ENCODE measurements at regions not wholly inside any gene's neighbourhood (a gene's known extent, or its start where the extent isn't known, plus 50 kb on each side); places are given as distances from the start of the nearest gene placed in this dataset.

DNA sequence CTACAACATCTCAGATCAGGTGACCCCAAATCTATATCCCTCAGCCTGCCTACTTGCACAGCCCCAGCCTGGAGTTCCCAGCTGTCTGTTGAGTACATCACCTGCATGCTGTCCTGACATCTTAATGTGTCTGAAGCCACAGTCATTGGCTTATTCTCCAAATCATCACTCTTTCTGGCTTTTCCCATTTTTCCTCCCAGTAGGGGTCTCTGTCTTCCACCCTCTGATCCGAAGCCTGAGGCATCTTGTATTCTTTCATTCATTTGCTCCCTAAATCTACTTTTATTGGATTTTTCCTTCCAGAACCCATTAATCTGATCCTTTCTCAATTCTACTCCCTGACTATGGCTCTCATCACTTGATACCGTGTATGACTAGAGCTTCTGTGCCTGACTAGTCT lies 332.9 kb upstream of the DCC start:
- DNase-seq (ENCODE audit: low read depth in 2 of 2): no peak

DNA sequence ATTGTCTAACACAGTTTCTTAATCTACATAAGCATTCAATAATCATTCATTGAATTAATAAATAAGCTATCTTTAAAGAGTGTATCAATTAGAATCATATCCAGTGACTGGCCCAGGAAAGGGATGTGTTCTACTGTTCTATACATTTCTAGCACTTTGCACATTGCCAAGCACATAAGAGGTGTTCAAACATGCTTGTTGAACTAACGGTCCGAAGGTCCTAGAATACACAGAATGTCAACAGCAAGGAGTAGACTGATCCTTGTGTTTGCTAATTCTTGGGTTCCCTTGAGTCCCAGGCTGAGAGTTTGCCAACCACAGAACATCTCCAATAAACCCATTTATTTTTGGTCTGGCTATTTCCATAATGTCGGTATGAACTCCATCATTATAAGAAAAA lies 331.7 kb upstream of the DCC start:
- Histone ChIP-seq H3K27me3 (ENCODE audit: control insufficient read depth, insufficient read depth, low read length) (no peaks in the 10 kb centered on the region), H2AFZ (ENCODE audit: low read length) (no peak overlapping the region), H3K9ac (ENCODE audit: insufficient read depth, low read length) (no peak overlapping the region), H3K4me2 (ENCODE audit: extremely low read depth, insufficient read depth, low read length) (no peak overlapping the region), H3K79me2 (ENCODE audit: control insufficient read depth, insufficient read depth, low read length) (no peaks in the 10 kb centered on the region), H3K9me3 (ENCODE audit: control insufficient read depth, insufficient read depth, low read depth, low read length) (no peaks in the 10 kb centered on the region), H3K4me3 (replicated peaks in 1 of 4; ENCODE audit: control extremely low read depth in 1 of 4, insufficient read depth in 1 of 4, low read depth in 3 of 4, low read length in 4 of 4) (no peak overlapping the region), H3K36me3 (ENCODE audit: control insufficient read depth, insufficient read depth, low read length) (no peaks in the 10 kb centered on the region), H4K20me1 (ENCODE audit: control insufficient read depth, extremely low read depth, insufficient read depth, low read length) (no peaks in the 10 kb centered on the region), H3K27ac (ENCODE audit: insufficient read depth, low read length) (no peak overlapping the region), H3K4me1 (ENCODE audit: control insufficient read depth, extremely low read depth, insufficient read depth, low read length) (no peaks in the 10 kb centered on the region)
- TF ChIP-seq, protein P1, sequence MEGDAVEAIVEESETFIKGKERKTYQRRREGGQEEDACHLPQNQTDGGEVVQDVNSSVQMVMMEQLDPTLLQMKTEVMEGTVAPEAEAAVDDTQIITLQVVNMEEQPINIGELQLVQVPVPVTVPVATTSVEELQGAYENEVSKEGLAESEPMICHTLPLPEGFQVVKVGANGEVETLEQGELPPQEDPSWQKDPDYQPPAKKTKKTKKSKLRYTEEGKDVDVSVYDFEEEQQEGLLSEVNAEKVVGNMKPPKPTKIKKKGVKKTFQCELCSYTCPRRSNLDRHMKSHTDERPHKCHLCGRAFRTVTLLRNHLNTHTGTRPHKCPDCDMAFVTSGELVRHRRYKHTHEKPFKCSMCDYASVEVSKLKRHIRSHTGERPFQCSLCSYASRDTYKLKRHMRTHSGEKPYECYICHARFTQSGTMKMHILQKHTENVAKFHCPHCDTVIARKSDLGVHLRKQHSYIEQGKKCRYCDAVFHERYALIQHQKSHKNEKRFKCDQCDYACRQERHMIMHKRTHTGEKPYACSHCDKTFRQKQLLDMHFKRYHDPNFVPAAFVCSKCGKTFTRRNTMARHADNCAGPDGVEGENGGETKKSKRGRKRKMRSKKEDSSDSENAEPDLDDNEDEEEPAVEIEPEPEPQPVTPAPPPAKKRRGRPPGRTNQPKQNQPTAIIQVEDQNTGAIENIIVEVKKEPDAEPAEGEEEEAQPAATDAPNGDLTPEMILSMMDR (conservative IDR thresholded peaks at IDR 0.05 in 1 of 2, IDR thresholded peaks at IDR 0.05 in 1 of 2; ENCODE audit: low read depth in 1 of 2, low read length in 2 of 2): no peak
- no peak for TF ChIP-seq EZH2 (IDR thresholded peaks at IDR 0.05; ENCODE audit: low read length, missing control alignments)
- no peak for DNase-seq (ENCODE audit: low read depth in 2 of 2)

More for the DNA sequence above, 332.9 kb upstream of the DCC start:
- Histone ChIP-seq H3K4me3 (replicated peaks in 1 of 4; ENCODE audit: control extremely low read depth in 1 of 4, insufficient read depth in 1 of 4, low read depth in 3 of 4, low read length in 4 of 4) (no peak overlapping the region), H3K79me2 (ENCODE audit: control insufficient read depth, insufficient read depth, low read length) (no peaks in the 10 kb centered on the region), H3K27ac (ENCODE audit: insufficient read depth, low read length) (no peak overlapping the region), H3K36me3 (ENCODE audit: control insufficient read depth, insufficient read depth, low read length) (no peaks in the 10 kb centered on the region), H2AFZ (ENCODE audit: low read length) (no peak overlapping the region), H3K9ac (ENCODE audit: insufficient read depth, low read length) (no peak overlapping the region), H3K4me2 (ENCODE audit: extremely low read depth, insufficient read depth, low read length) (no peak overlapping the region), H4K20me1 (ENCODE audit: control insufficient read depth, extremely low read depth, insufficient read depth, low read length) (no peaks in the 10 kb centered on the region), H3K9me3 (ENCODE audit: control insufficient read depth, insufficient read depth, low read depth, low read length) (no peaks in the 10 kb centered on the region), H3K27me3 (ENCODE audit: control insufficient read depth, insufficient read depth, low read length) (no peaks in the 10 kb centered on the region), H3K4me1 (ENCODE audit: control insufficient read depth, extremely low read depth, insufficient read depth, low read length) (no peaks in the 10 kb centered on the region)
- TF ChIP-seq, protein P1 (conservative IDR thresholded peaks at IDR 0.05 in 1 of 2, IDR thresholded peaks at IDR 0.05 in 1 of 2; ENCODE audit: low read depth in 1 of 2, low read length in 2 of 2): no peak
- TF ChIP-seq EZH2 (IDR thresholded peaks at IDR 0.05; ENCODE audit: low read length, missing control alignments): no peak

DNA sequence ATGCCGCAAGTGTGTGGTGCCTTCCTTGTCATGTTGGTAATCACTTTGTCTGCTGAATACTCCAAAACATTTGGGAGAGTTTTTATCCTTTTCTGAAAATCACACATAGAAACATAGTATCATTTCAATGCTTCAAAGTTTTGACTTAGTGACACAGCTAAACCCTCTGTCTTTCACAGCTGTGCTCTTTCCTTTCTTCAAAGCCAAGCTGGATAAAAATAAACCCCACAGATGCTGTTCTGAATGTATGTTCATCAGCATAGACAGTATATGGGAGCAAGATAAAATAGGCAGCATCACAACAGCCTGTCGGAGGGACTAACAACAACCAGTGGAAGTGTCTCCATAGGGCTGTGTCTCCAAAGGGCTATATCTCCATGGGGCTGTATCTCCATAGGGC lies 331.3 kb upstream of the DCC start:
- TF ChIP-seq, protein P1 (conservative IDR thresholded peaks at IDR 0.05 in 1 of 2, IDR thresholded peaks at IDR 0.05 in 1 of 2; ENCODE audit: low read depth in 1 of 2, low read length in 2 of 2): no peak
- no peak for TF ChIP-seq EZH2 (IDR thresholded peaks at IDR 0.05; ENCODE audit: low read length, missing control alignments)
- no peaks in the 10 kb centered on the region for H4K20me1 ChIP-seq (ENCODE audit: control insufficient read depth, extremely low read depth, insufficient read depth, low read length)
- no peaks in the 10 kb centered on the region for H3K4me1 ChIP-seq (ENCODE audit: control insufficient read depth, extremely low read depth, insufficient read depth, low read length)
- H2AFZ ChIP-seq (ENCODE audit: low read length): no peak overlapping the region
- no peak overlapping the region for H3K4me2 ChIP-seq (ENCODE audit: extremely low read depth, insufficient read depth, low read length)
- no peaks in the 10 kb centered on the region for H3K9me3 ChIP-seq (ENCODE audit: control insufficient read depth, insufficient read depth, low read depth, low read length)
- no peak for DNase-seq (ENCODE audit: low read depth in 2 of 2)
- H3K27me3 ChIP-seq (ENCODE audit: control insufficient read depth, insufficient read depth, low read length): no peaks in the 10 kb centered on the region
- no peaks in the 10 kb centered on the region for H3K36me3 ChIP-seq (ENCODE audit: control insufficient read depth, insufficient read depth, low read length)
- no peak overlapping the region for H3K9ac ChIP-seq (ENCODE audit: insufficient read depth, low read length)
- H3K4me3 ChIP-seq (replicated peaks in 1 of 4; ENCODE audit: control extremely low read depth in 1 of 4, insufficient read depth in 1 of 4, low read depth in 3 of 4, low read length in 4 of 4): no peak overlapping the region
- H3K27ac ChIP-seq (ENCODE audit: insufficient read depth, low read length): no peak overlapping the region
- no peaks in the 10 kb centered on the region for H3K79me2 ChIP-seq (ENCODE audit: control insufficient read depth, insufficient read depth, low read length)

Data from fibroblast of lung (primary cell).